ENCODE measurements at regions not wholly inside any gene's neighbourhood (a gene's known extent, or its start where the extent isn't known, plus 50 kb on each side); places are given as distances from the start of the nearest gene placed in this dataset.

GRCh38 chr1:91610789-91611188 lies 110.1 kb downstream of the CDC7 start:
- H3K4me3 ChIP-seq (ENCODE audit: low read depth, low read length) = no peak overlapping the region
- in situ Hi-C loops (cut with HindIII; ENCODE audit: low sequenced_read_pairs) = no loop called here
- no peak for DNase-seq (ENCODE audit: low read depth, low spot score)
- TF ChIP-seq CTCF (IDR thresholded peaks at IDR 0.05; ENCODE audit: low read depth, low read length) = no peak

GRCh38 chr1:91611483-91611917 lies 110.8 kb downstream of the CDC7 start:
- TF ChIP-seq CTCF (IDR thresholded peaks at IDR 0.05; ENCODE audit: low read depth, low read length) = no peak
- in situ Hi-C loops (cut with HindIII; ENCODE audit: low sequenced_read_pairs) = no loop called here
- no peak overlapping the region for H3K4me3 ChIP-seq (ENCODE audit: low read depth, low read length)
- DNase-seq (ENCODE audit: low read depth, low spot score) = no peak

- H3K4me3 ChIP-seq (ENCODE audit: low read depth, low read length) = no peak overlapping the region
- no peak for TF ChIP-seq CTCF (IDR thresholded peaks at IDR 0.05; ENCODE audit: low read depth, low read length)
- no peak for DNase-seq (ENCODE audit: low read depth, low spot score)
- in situ Hi-C loops (cut with HindIII; ENCODE audit: low sequenced_read_pairs) = no loop called here
These were observed 112.9 kb downstream of the CDC7 start for GRCh38 chr1:91613595-91613994.

- TF ChIP-seq CTCF (IDR thresholded peaks at IDR 0.05; ENCODE audit: low read depth, low read length) = no peak
- DNase-seq (ENCODE audit: low read depth, low spot score) = no peak
- in situ Hi-C loops (cut with HindIII; ENCODE audit: low sequenced_read_pairs) = no loop called here
- H3K4me3 ChIP-seq (ENCODE audit: low read depth, low read length) = no peak overlapping the region
These were observed 116.1 kb downstream of the CDC7 start for GRCh38 chr1:91616712-91617111.

GRCh38 chr1:91617285-91617765 lies 116.7 kb downstream of the CDC7 start:
- in situ Hi-C loops (cut with HindIII; ENCODE audit: low sequenced_read_pairs) = no loop called here
- H3K4me3 ChIP-seq (ENCODE audit: low read depth, low read length) = no peak overlapping the region
- peak; percentile 25 for TF ChIP-seq CTCF (IDR thresholded peaks at IDR 0.05; ENCODE audit: low read depth, low read length)
- peak; percentile 32 for DNase-seq (ENCODE audit: low read depth, low spot score)

GRCh38 chr1:91619881-91620280 lies 119.2 kb downstream of the CDC7 start:
- DNase-seq (ENCODE audit: low read depth, low spot score) = no peak
- no peak for TF ChIP-seq CTCF (IDR thresholded peaks at IDR 0.05; ENCODE audit: low read depth, low read length)
- H3K4me3 ChIP-seq (ENCODE audit: low read depth, low read length) = no peak overlapping the region
- in situ Hi-C loops (cut with HindIII; ENCODE audit: low sequenced_read_pairs) = no loop called here

GRCh38 chr1:91621360-91621759 lies 120.7 kb downstream of the CDC7 start:
- in situ Hi-C loops (cut with HindIII; ENCODE audit: low sequenced_read_pairs) = no loop called here
- H3K4me3 ChIP-seq (ENCODE audit: low read depth, low read length) = no peak overlapping the region
- TF ChIP-seq CTCF (IDR thresholded peaks at IDR 0.05; ENCODE audit: low read depth, low read length) = no peak
- DNase-seq (ENCODE audit: low read depth, low spot score) = no peak

Measured in astrocyte of the spinal cord (primary cell).